ENCODE measurements at regions not wholly inside any gene's neighbourhood (a gene's known extent, or its start where the extent isn't known, plus 50 kb on each side); places are given as distances from the start of the nearest gene placed in this dataset.
"Not testable (repeated sequence)": the region's sequence is repeated elsewhere in the genome, so short reads cannot be mapped to it uniquely, and the experiment has no call there.

- no peak for DNase-seq
These were observed 92.1 kb upstream of the ADAMTS5 start for GRCh38 chr21:27058673-27059605.

DNA sequence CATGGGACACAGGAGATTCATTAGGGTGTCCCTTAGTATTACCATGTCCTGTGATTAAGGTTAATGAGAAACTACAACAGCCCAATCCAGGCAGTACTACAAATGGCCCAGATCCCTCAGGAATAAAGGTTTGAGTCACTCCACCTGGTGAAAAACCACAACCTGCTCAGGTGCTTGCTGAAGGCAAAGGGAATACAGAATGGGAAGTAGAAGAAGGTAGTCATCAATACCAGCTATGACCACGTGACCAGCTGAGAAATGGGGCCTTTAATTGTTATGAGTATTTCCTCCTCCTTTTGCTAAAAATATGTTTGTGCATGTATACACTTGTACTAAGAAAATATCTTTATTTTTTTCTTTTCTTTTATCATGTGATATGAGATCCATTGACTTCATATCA is 91.1 kb upstream of the ADAMTS5 start:
- DNase-seq, result no peak

DNA sequence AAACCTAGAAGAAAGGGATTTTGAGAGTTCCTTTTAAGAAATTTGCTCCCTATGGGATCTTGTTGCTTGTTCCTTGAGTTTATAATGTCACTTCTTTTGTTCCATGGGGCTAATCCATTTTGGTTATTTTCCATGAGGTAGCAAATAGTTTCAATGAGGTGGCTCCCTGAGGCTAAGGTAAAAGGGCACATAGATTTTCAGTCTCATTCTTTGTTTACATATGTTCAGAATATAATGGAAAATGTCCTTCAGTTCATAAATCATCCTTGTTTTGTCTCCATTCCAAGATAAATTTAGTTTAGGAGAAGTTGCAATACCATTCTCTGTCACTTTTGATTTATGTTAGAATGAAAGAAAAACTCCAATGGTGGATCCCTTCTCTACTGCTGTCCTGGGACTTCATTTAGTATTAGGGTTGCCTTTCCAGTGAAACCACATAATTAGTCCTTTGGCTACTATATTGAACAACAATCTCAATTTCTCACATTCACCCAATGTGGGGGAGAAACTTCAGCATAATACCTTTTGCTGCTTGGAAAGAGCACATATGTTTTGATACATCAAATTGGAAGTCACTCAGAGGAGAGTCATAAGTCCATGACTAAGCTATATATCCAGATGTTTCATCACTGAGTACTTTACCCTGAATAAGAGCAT is 80.9 kb upstream of the ADAMTS5 start:
- no peak for DNase-seq

DNA sequence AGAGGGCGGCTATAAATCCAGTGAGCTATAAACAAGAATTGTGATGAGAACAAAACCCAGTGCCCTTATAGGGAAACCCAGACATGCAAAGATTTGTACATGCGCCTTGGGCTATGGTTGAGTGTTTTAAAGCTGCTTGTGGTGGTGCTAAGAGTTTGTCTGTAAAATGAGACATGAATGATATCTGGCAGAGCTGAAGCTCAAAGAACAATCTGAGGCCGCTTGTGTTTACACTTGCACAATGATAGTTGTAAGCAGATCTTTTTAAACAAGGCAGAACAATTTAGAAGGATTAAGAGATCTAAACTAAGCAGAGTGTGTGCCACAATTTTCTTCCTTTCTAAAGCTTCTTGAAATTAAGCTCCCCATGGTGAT is 80.4 kb upstream of the ADAMTS5 start:
- no peak for DNase-seq

DNA sequence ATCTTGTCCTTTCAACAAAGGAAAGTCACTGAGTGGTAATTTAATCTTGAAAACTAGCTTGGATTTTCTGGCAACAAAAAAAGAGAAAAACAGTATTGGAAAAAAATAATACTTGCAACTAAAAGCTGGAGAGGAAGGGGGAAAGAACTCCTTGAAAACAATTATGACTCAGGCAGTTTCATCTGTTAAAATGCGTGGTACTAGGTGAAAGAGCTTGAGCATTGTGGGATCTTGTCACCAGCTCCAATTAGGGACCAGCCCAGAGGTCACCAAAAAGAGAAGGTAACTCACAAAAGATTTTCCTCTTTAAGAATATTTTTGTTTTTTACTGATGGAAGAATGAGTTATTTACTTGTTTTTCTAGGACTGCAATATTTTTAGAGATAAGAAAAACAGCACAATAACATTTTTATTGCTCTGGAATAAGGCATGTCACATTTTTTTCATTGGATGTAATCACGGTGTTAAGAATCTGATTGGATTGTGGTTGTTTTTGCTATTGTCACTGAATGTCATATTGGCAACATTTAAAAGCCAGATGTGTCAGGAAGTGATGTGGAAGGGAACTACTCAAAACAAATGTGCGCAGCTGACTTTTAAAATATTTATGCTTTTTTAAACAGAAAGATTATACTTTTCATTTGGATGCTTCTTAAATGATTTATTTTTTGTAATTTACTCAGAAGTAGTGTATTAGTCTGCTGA is 78.5 kb upstream of the ADAMTS5 start:
- DNase-seq, result no peak

DNA sequence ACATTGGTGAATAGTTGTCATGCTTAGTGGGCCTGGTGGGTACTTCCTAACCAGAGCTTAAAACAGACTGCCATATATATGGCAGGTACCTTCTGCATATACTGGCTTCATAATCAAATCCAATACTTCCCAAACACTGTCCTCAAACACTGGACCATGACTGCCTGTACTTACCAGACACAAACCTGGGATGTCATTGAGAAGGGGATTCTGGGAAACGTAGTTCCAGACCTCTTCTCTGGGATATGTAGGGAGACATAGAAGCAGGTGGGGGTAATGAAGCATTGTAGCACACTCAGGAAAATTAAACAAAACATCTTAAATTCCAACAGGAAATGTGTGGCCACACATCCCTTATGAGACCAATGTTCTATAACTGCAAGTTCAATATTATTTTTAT is 76.5 kb upstream of the ADAMTS5 start:
- no peak for DNase-seq

GRCh38 chr21:27040738-27041469 is 74.0 kb upstream of the ADAMTS5 start:
- no peak for DNase-seq

DNA sequence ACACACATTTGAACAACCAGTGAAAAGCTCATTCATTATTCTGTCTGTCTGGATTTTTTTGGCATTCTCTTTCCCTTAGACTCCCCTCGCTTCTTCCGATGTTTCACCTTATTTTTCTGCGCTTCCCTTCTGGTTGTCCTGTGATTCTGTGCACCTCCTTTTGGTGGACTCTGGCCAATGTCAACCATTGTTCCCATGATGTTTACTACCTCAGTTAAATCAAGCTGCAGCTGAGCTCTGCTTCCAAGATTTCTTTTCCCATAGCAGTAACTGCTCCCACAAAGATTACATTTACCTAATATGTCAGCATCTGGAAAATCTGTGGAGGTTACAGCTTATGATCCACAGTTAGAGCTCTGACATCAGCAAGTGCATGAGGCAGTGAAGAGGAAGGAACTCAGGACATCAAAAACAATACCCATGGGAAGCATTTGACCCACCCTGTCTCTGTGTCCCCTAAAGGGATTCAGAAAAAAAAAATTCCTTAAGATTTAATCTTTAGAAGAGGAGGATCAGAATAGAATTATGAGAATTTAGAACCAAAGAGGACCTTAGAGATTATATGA is 69.9 kb upstream of the ADAMTS5 start:
- DNase-seq, result no peak

DNA sequence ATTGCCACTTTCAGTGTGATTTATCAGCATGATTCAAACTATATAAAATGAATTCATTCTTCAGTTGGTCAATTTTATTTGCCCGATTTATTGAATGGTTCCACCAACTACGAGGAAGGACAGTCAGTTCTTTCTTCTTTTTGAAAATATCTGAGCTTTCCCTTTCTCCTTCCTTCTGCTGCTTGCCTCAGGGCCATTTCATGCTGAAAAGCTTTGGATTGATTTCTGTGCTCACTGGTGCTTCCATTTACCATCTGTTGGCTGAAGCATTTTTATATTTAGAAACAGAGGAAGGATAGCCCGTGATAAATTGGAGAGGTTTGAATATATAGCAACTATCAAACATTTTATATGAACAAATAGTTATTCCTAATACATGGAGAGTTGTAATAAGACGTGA is 68.9 kb upstream of the ADAMTS5 start:
- no peak for DNase-seq

- DNase-seq, result no peak
These were observed 67.9 kb upstream of the ADAMTS5 start for GRCh38 chr21:27034796-27035195.

- no peak for DNase-seq
These were observed 66.6 kb upstream of the ADAMTS5 start for GRCh38 chr21:27033471-27033870.

- DNase-seq, result no peak
These were observed 59.6 kb upstream of the ADAMTS5 start for GRCh38 chr21:27026501-27026900.

- DNase-seq, result not testable (repeated sequence)
These were observed 58.8 kb upstream of the ADAMTS5 start for GRCh38 chr21:27025708-27026107.

DNA sequence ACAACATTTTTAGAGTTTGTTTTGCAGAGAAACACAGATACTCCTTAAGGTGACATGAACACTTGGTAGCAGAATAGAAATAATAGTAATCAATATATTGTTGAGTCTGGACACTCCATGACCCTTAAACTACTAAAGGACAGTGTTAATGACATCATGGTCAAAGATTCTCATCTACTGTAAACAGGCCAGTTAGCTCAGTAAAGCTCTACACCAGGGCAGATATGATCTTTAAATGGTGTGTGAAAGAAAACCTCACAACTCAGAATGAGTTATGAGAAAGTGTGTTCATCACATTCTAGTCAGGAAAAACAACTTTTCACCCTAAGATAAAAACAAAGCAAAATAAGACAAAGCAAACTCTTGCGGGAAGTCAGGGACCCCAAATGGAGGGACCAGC is 58.1 kb upstream of the ADAMTS5 start:
- DNase-seq, result no peak

- no peak for DNase-seq
These were observed 57.4 kb upstream of the ADAMTS5 start for GRCh38 chr21:27024301-27024700.

GRCh38 chr21:27023186-27023585 is 56.3 kb upstream of the ADAMTS5 start:
- no peak for DNase-seq

- no peak for DNase-seq
These were observed 54.9 kb upstream of the ADAMTS5 start for GRCh38 chr21:27021801-27022200.

GRCh38 chr21:27021046-27021445 is 54.2 kb upstream of the ADAMTS5 start:
- DNase-seq, result no peak

DNA sequence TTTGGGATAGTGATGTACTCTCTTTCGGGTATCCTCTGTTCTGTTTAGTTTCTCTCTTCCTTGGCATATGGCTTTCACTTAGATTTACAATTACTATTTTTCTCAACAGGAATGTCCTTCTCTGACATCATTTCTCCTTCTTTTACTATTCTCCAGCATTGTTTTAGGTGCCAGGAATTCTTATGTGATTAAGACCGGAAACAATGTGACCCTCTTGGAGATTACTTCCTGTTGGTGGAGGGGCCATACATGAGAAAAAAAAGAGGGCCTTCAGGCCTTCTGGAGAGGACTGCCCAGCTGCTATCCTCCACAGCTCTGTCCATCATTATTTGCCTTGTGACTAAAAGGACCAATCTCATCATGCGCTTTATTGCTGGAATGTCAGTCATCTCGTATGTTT is 50.4 kb upstream of the ADAMTS5 start:
- no peak for DNase-seq
